Embryonic facial prominence (tissue), 1 donor: ENCODE measurements at regions not wholly inside any gene's neighbourhood (a gene's known extent, or its start where the extent isn't known, plus 50 kb on each side); places are given as distances from the start of the nearest gene placed in this dataset.

Experiments used
- DNase-seq: peaks from one replicate; pipeline ENCODE4 v3.0.0-alpha.2; 2016; ENCODE audit errors: extremely low spot score

GRCh38 chr16:86909359-86910160 is 331.2 kb downstream of the FOXL1 start:
- DNase-seq: no peak

- DNase-seq: no peak
Observed at GRCh38 chr16:86910161-86910769, 331.9 kb downstream of the FOXL1 start.

- no peak for DNase-seq
Observed at GRCh38 chr16:86911437-86911958, 333.1 kb downstream of the FOXL1 start.

GRCh38 chr16:86913886-86914285 is 335.5 kb downstream of the FOXL1 start:
- no peak for DNase-seq

GRCh38 chr16:86914876-86915717 is 336.7 kb downstream of the FOXL1 start:
- no peak for DNase-seq

GRCh38 chr16:86917471-86918365 is 339.4 kb downstream of the FOXL1 start:
- no peak for DNase-seq

GRCh38 chr16:86918637-86919036 is 340.3 kb downstream of the FOXL1 start:
- no peak for DNase-seq

GRCh38 chr16:86919078-86919477 is 340.7 kb downstream of the FOXL1 start:
- no peak for DNase-seq

- no peak for DNase-seq
Observed at GRCh38 chr16:86919578-86920305, 341.4 kb downstream of the FOXL1 start.

- no peak for DNase-seq
Observed at GRCh38 chr16:86921289-86921688, 342.9 kb downstream of the FOXL1 start.

GRCh38 chr16:86922311-86922710 is 344.0 kb downstream of the FOXL1 start:
- DNase-seq: no peak

- no peak for DNase-seq
Observed at GRCh38 chr16:86923656-86924055, 345.3 kb downstream of the FOXL1 start.

GRCh38 chr16:86924537-86924936 is 346.2 kb downstream of the FOXL1 start:
- no peak for DNase-seq

- no peak for DNase-seq
Observed at GRCh38 chr16:86925067-86925791, 346.9 kb downstream of the FOXL1 start.

GRCh38 chr16:86926181-86927094 is 348.1 kb downstream of the FOXL1 start:
- DNase-seq: no peak

- DNase-seq: no peak
Observed at GRCh38 chr16:86927699-86928098, 349.4 kb downstream of the FOXL1 start.

- DNase-seq: no peak
Observed at GRCh38 chr16:86928523-86929011, 350.2 kb downstream of the FOXL1 start.

GRCh38 chr16:86929057-86929871 is 350.9 kb downstream of the FOXL1 start:
- no peak for DNase-seq
